Adrenal gland (tissue), 5 donors: ENCODE measurements at regions not wholly inside any gene's neighbourhood (a gene's known extent, or its start where the extent isn't known, plus 50 kb on each side); places are given as distances from the start of the nearest gene placed in this dataset.

Experiments used
- POLR2A ChIP-seq, 2 donors: fragments of 450-650 bp; IDR thresholded peaks; one replicate each; pipeline ENCODE4 v1.6.1; 2017; ENCODE audit warnings: antibody characterized with exemption in 2 of 2, mild to moderate bottlenecking in 2 of 2, moderate library complexity in 1 of 2
- TF ChIP-seq, protein P1 (sequence below), 6 experiments: fragments of 450-650 bp in 4 of 6; fragments of 200-600 bp in 2 of 6; sonication (generic) in 1 of 6; IDR thresholded peaks; 1 replicate in 5 of 6; 2 replicates in 1 of 6; pipeline versions ENCODE4 v1.5.1 to v1.8.0; 2016 to 2021; ENCODE audit warnings: antibody characterized with exemption in 6 of 6, mild to moderate bottlenecking in 2 of 6, moderate library complexity in 1 of 6
- donor health status: DM: no; HTN: no; CAD: no.

DNA sequence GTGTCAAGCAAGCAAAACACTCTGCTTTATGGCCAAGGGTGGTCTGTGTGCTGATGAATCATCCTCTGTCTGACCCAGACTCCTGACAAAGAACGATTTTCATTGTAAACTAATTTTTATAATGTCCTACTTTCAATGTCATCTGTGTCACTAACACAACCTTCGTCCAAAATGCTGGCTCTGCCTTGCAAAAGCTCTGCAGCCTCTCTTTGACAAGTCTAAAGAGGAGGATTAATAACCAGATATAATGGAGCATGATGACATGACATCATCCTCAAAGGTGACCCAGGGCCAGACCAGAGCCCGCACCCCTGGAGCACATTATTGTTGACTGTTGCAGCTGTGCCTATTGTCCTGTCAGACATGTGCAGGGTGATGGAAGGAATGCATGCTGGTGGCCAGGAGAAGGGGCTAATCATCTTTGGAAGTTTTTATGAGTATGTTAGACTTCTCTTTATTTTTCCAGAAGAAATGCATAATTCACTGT, 589.4 kb downstream of the NR2F1-AS1 start:
- TF ChIP-seq, protein P1, sequence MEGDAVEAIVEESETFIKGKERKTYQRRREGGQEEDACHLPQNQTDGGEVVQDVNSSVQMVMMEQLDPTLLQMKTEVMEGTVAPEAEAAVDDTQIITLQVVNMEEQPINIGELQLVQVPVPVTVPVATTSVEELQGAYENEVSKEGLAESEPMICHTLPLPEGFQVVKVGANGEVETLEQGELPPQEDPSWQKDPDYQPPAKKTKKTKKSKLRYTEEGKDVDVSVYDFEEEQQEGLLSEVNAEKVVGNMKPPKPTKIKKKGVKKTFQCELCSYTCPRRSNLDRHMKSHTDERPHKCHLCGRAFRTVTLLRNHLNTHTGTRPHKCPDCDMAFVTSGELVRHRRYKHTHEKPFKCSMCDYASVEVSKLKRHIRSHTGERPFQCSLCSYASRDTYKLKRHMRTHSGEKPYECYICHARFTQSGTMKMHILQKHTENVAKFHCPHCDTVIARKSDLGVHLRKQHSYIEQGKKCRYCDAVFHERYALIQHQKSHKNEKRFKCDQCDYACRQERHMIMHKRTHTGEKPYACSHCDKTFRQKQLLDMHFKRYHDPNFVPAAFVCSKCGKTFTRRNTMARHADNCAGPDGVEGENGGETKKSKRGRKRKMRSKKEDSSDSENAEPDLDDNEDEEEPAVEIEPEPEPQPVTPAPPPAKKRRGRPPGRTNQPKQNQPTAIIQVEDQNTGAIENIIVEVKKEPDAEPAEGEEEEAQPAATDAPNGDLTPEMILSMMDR (IDR thresholded peaks at IDR 0.05): no peak
- TF ChIP-seq POLR2A (IDR thresholded peaks at IDR 0.05): no peak
